Psoas muscle (tissue), 7 donors: ENCODE measurements at regions not wholly inside any gene's neighbourhood (a gene's known extent, or its start where the extent isn't known, plus 50 kb on each side); places are given as distances from the start of the nearest gene placed in this dataset.

Source experiments
- ATAC-seq, 4 donors: fragments of 200-7000 bp; cut with Tn5 transposase; one replicate each; pipeline ENCODE4 v1.9.1; 2020; ENCODE audit warnings: moderate library complexity in 3 of 4, mild to moderate bottlenecking in 2 of 4
- DNase-seq, 2 donors: peaks; one replicate each; pipeline ENCODE4 v3.0.0-alpha.2; 2020
- H3K27ac ChIP-seq: fragments of 200-600 bp; one replicate; pipeline ENCODE4 v1.8.0; 2022
- H3K27me3 ChIP-seq, 3 donors: fragments of 200-600 bp in 1 of 3; one replicate each; pipeline versions ENCODE4 v1.6.1 to v1.8.0; 2013 to 2022; ENCODE audit warnings: low read length in 2 of 3, mild to moderate bottlenecking in 2 of 3, moderate library complexity in 1 of 3; ENCODE audit not compliant: insufficient read depth in 3 of 3
- H3K36me3 ChIP-seq, 2 donors: fragments of 200-600 bp in 1 of 2; one replicate each; pipeline versions ENCODE4 v1.6.1 to v1.8.0; 2013 to 2022; ENCODE audit warnings: low read depth in 1 of 2, mild to moderate bottlenecking in 1 of 2, moderate library complexity in 1 of 2; ENCODE audit not compliant: insufficient read depth in 1 of 2
- H3K4me1 ChIP-seq: fragments of 200-600 bp; one replicate; pipeline ENCODE4 v1.8.0; 2022
- H3K4me3 ChIP-seq: fragments of 200-600 bp; one replicate; pipeline ENCODE4 v1.8.0; 2022; ENCODE audit warnings: mild to moderate bottlenecking
- H3K9me3 ChIP-seq: fragments of 200-600 bp; one replicate; pipeline ENCODE4 v1.8.0; 2022
- CTCF ChIP-seq: fragments of 200-600 bp; IDR thresholded peaks from one replicate; pipeline ENCODE4 v1.8.0; 2022; ENCODE audit warnings: antibody characterized with exemption
- WGBS, 3 donors: extraction: QIAGEN DNeasy Blood & Tissue Kit; methylation state at CpG; one replicate each; pipeline versions ENCODE4 v1.1.6 to v1.1.7; 2013; 5-methylcytosine and 5-hydroxymethylcytosine counted together
- intact Hi-C, 2 donors: fragments of 100-400 bp; cut with DNase I; formaldehyde crosslinking; loops; one replicate each; pipeline versions ENCODE4 v1.11.0 to v1.14.2; 2022
- donor health status: healthy with polysubstance abuse.
- donor health status: DM: no; HTN: no; CAD: no; lungs with moderate emphysema.
- donor health status: Bipolar disorder and iron deficiency.
- donor health status: healthy.
- donor health status: DM: yes; HTN: yes; CAD: no.
- donor health status: DM: no; HTN: no; CAD: no.
- donor health status: DM: yes; HTN: yes; CAD: no.

- Histone ChIP-seq H3K36me3 (no peaks in the 10 kb centered on the region), H3K27ac (no peak overlapping the region), H3K4me1 (no peaks in the 10 kb centered on the region), H3K4me3 (no peak overlapping the region), H3K9me3 (no peaks in the 10 kb centered on the region), H3K27me3 (no peaks in the 10 kb centered on the region)
- intact Hi-C loops, result no loop called here
- no peak for TF ChIP-seq CTCF
- no peak for DNase-seq
- ATAC-seq, result no peak
- 79 to 85% (median 83%) methylated on average over 2 of the region's 2 CpGs for WGBS, 3 donors
These were observed 264.3 kb upstream of the SLC39A10 start for GRCh38 chr2:195392446-195393336.

GRCh38 chr2:195390686-195391321, 266.2 kb upstream of the SLC39A10 start:
- Histone ChIP-seq H3K36me3 (no peaks in the 10 kb centered on the region), H3K4me1 (no peaks in the 10 kb centered on the region), H3K27ac (no peak overlapping the region), H3K27me3 (no peaks in the 10 kb centered on the region), H3K9me3 (no peaks in the 10 kb centered on the region), H3K4me3 (no peak overlapping the region)
- WGBS, 3 donors, result 38 to 53% (median 47%) methylated on average over 2 of the region's 2 CpGs
- ATAC-seq, result no peak
- no peak for TF ChIP-seq CTCF
- intact Hi-C loops, result no loop called here
- no peak for DNase-seq

- no peaks in the 10 kb centered on the region for H3K4me1 ChIP-seq
- no peak overlapping the region for H3K4me3 ChIP-seq
- intact Hi-C loops, result no loop called here
- H3K36me3 ChIP-seq, result no peaks in the 10 kb centered on the region
- H3K27ac ChIP-seq, result no peak overlapping the region
- H3K9me3 ChIP-seq, result no peaks in the 10 kb centered on the region
- no peak for TF ChIP-seq CTCF
- no peaks in the 10 kb centered on the region for H3K27me3 ChIP-seq
- DNase-seq (no peak), ATAC-seq (no peak)
These were observed 269.0 kb upstream of the SLC39A10 start for GRCh38 chr2:195388028-195388427.

GRCh38 chr2:195382186-195382585, 274.8 kb upstream of the SLC39A10 start:
- 76 to 83% (median 80%) methylated on average over 2 of the region's 2 CpGs for WGBS, 3 donors
- ATAC-seq (no peak), DNase-seq (no peak)
- intact Hi-C loops, result no loop called here
- Histone ChIP-seq H3K27ac (no peak overlapping the region), H3K27me3 (no peaks in the 10 kb centered on the region), H3K9me3 (no peaks in the 10 kb centered on the region), H3K36me3 (no peaks in the 10 kb centered on the region), H3K4me1 (no peaks in the 10 kb centered on the region), H3K4me3 (no peak overlapping the region)
- no peak for TF ChIP-seq CTCF
